ENCODE measurements at regions not wholly inside any gene's neighbourhood (a gene's known extent, or its start where the extent isn't known, plus 50 kb on each side); places are given as distances from the start of the nearest gene placed in this dataset.

GRCh38 chr2:53474914-53475313 is 292.7 kb upstream of the CHAC2 start:
- TF ChIP-seq, protein P1, sequence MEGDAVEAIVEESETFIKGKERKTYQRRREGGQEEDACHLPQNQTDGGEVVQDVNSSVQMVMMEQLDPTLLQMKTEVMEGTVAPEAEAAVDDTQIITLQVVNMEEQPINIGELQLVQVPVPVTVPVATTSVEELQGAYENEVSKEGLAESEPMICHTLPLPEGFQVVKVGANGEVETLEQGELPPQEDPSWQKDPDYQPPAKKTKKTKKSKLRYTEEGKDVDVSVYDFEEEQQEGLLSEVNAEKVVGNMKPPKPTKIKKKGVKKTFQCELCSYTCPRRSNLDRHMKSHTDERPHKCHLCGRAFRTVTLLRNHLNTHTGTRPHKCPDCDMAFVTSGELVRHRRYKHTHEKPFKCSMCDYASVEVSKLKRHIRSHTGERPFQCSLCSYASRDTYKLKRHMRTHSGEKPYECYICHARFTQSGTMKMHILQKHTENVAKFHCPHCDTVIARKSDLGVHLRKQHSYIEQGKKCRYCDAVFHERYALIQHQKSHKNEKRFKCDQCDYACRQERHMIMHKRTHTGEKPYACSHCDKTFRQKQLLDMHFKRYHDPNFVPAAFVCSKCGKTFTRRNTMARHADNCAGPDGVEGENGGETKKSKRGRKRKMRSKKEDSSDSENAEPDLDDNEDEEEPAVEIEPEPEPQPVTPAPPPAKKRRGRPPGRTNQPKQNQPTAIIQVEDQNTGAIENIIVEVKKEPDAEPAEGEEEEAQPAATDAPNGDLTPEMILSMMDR (IDR thresholded peaks at IDR 0.05 in 4 of 5, conservative IDR thresholded peaks at IDR 0.05 in 1 of 5): no peak
- TF ChIP-seq POLR2A (IDR thresholded peaks at IDR 0.05): no peak

Measured in gastrocnemius medialis (tissue), 4 donors.